Lower leg skin (tissue), 4 donors: ENCODE measurements at regions not wholly inside any gene's neighbourhood (a gene's known extent, or its start where the extent isn't known, plus 50 kb on each side); places are given as distances from the start of the nearest gene placed in this dataset.

ENCODE experiments used
- DNase-seq, 2 donors: peaks; one replicate each; pipeline ENCODE4 v3.0.0-alpha.2; 2019; ENCODE audit warnings: low spot score in 2 of 2
- H3K4me3 ChIP-seq: fragments of 200-600 bp; sonication (generic); 2 replicates; pipeline ENCODE4 v1.5.1; 2017; ENCODE audit warnings: mild to moderate bottlenecking, low read depth; ENCODE audit not compliant: poor library complexity, severe bottlenecking
- POLR2A ChIP-seq, 2 donors: fragments of 450-650 bp; IDR thresholded peaks; one replicate each; pipeline ENCODE4 v1.6.1; 2016 to 2017; ENCODE audit warnings: antibody characterized with exemption in 2 of 2, mild to moderate bottlenecking in 1 of 2, moderate library complexity in 1 of 2
- WGBS, 2 donors: methylation state at CpG; one replicate each; pipeline ENCODE4 v1.1.5; 2018; 5-methylcytosine and 5-hydroxymethylcytosine counted together
- intact Hi-C: fragments of 100-400 bp; cut with DNase I; formaldehyde crosslinking; loops from one replicate; pipeline ENCODE4 v1.15.0; 2023; ENCODE audit warnings: low total_unique reads
- TF ChIP-seq, protein P1 (sequence below), 3 donors: fragments of 450-650 bp; IDR thresholded peaks; one replicate each; pipeline ENCODE4 v1.5.1; 2016; ENCODE audit warnings: antibody characterized with exemption in 3 of 3, mild to moderate bottlenecking in 3 of 3, moderate library complexity in 2 of 3

DNA sequence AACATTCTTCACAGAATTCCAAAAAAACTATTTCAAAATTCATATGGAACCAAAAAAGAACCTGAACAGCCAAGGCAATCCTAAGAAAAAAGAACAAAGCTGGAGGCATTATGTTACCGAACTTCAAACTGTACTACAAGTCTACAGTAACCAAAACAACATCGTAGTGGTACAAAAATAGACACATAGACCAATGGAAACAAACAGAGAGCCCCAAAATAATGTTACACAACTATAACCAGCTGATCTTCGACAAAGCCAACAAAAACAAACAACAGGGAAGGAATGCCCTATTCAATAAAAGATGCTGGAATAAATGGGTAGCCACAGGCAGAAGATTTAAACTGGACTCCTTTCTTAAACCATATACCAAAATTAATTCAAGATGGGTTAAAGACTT is 1189.6 kb downstream of the PCDH18 start:
- WGBS, 2 donors = 77% methylated on average over 3 of the region's 3 CpGs
- TF ChIP-seq POLR2A (IDR thresholded peaks at IDR 0.05) = no peak
- TF ChIP-seq, protein P1, sequence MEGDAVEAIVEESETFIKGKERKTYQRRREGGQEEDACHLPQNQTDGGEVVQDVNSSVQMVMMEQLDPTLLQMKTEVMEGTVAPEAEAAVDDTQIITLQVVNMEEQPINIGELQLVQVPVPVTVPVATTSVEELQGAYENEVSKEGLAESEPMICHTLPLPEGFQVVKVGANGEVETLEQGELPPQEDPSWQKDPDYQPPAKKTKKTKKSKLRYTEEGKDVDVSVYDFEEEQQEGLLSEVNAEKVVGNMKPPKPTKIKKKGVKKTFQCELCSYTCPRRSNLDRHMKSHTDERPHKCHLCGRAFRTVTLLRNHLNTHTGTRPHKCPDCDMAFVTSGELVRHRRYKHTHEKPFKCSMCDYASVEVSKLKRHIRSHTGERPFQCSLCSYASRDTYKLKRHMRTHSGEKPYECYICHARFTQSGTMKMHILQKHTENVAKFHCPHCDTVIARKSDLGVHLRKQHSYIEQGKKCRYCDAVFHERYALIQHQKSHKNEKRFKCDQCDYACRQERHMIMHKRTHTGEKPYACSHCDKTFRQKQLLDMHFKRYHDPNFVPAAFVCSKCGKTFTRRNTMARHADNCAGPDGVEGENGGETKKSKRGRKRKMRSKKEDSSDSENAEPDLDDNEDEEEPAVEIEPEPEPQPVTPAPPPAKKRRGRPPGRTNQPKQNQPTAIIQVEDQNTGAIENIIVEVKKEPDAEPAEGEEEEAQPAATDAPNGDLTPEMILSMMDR (IDR thresholded peaks at IDR 0.05) = no peak
- DNase-seq = no peak
- H3K4me3 ChIP-seq = no peak overlapping the region
- intact Hi-C loops = no loop called here

DNA sequence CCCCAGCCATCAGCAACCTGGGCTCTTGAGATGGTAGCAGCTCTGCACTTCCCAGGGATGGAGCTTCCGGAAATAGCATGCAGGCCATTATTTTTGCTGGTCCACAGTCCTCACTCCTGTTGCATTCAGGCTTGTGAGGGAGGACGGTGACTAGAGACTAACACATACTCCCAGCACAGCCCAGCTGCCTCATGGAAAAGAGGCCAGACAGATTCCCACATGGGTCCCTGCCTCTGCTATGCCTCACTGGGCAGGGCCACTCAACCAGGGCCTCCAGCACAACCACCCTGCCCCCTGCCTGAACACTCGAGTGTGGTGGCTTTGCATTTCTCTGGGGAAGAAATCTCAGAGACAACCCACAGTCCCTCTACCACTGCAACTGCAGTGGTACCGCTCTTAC is 1195.1 kb downstream of the PCDH18 start:
- H3K4me3 ChIP-seq = no peak overlapping the region
- 85 to 87% methylated on average over 4 of the region's 4 CpGs for WGBS, 2 donors
- intact Hi-C loops = no loop called here
- TF ChIP-seq POLR2A (IDR thresholded peaks at IDR 0.05) = no peak
- TF ChIP-seq, protein P1 (IDR thresholded peaks at IDR 0.05) = no peak
- DNase-seq = peak in 1 of 2 donors; percentile 63

GRCh38 chr4:136336479-136336878 is 1195.8 kb downstream of the PCDH18 start:
- no peak for DNase-seq
- intact Hi-C loops = no loop called here
- TF ChIP-seq, protein P1 (IDR thresholded peaks at IDR 0.05) = no peak
- no peak for TF ChIP-seq POLR2A (IDR thresholded peaks at IDR 0.05)
- WGBS, 2 donors = 87 to 93% methylated on average over 4 of the region's 4 CpGs
- H3K4me3 ChIP-seq = no peak overlapping the region

GRCh38 chr4:136329042-136329662 is 1203.1 kb downstream of the PCDH18 start:
- H3K4me3 ChIP-seq = no peak overlapping the region
- intact Hi-C loops = no loop called here

DNA sequence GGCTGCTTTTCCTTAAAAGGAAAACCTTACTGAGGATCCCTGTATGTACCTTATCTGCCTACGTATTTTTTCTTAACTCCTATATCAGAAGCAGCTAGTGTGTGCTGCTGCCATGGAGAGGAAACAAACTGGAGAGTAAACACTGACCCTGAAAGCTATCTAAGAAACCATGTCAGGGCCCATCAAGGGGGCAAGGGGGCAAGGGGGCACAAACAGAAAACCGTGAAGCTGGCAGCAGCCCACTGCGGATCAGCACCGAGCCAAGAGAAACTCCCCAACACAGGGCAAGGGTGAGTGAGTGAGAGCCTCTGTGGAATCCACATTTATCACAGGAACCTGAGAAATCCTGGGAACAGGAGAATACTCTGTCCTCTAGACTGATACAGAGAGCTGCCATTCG is 1204.2 kb downstream of the PCDH18 start:
- WGBS, 2 donors = 73 to 75% methylated on average over 5 of the region's 5 CpGs
- H3K4me3 ChIP-seq = no peak overlapping the region
- no peak for DNase-seq
- TF ChIP-seq, protein P1 (IDR thresholded peaks at IDR 0.05) = no peak
- TF ChIP-seq POLR2A (IDR thresholded peaks at IDR 0.05) = no peak
- intact Hi-C loops = no loop called here

More at GRCh38 chr4:136329042-136329662, 1203.1 kb downstream of the PCDH18 start:
- TF ChIP-seq, protein P1 (IDR thresholded peaks at IDR 0.05) = no peak
- no peak for TF ChIP-seq POLR2A (IDR thresholded peaks at IDR 0.05)
- DNase-seq = no peak
- 73 to 77% methylated on average over 3 of the region's 3 CpGs for WGBS, 2 donors

- H3K4me3 ChIP-seq = no peak overlapping the region
- intact Hi-C loops = no loop called here
- no peak for DNase-seq
- 45 to 57% methylated on average over 1 of the region's 1 CpG for WGBS, 2 donors
- no peak for TF ChIP-seq POLR2A (IDR thresholded peaks at IDR 0.05)
- TF ChIP-seq, protein P1 (IDR thresholded peaks at IDR 0.05) = no peak
Measured at GRCh38 chr4:136320465-136320813, 1211.9 kb downstream of the PCDH18 start.
